ENCODE measurements at regions not wholly inside any gene's neighbourhood (a gene's known extent, or its start where the extent isn't known, plus 50 kb on each side); places are given as distances from the start of the nearest gene placed in this dataset.

- no peak for TF ChIP-seq CTCF (IDR thresholded peaks at IDR 0.05; ENCODE audit: insufficient read depth, low read length, poor library complexity, severe bottlenecking)
- no peak for TF ChIP-seq EZH2phosphoT487 (conservative IDR thresholded peaks at IDR 0.05; ENCODE audit: low read length)
Observed at GRCh38 chr6:14676064-14676463, 558.5 kb downstream of the CD83 start.
